GM21619 (cell line): ENCODE measurements at regions not wholly inside any gene's neighbourhood (a gene's known extent, or its start where the extent isn't known, plus 50 kb on each side); places are given as distances from the start of the nearest gene placed in this dataset.
"Not testable (repeated sequence)": the region's sequence is repeated elsewhere in the genome, so short reads cannot be mapped to it uniquely, and the experiment has no call there.

Source experiments
- ATAC-seq: cut with Tn5 transposase; IDR thresholded peaks from one replicate; pipeline ENCODE4 v1.9.1; 2021; ENCODE audit not compliant: unreplicated experiment

- ATAC-seq = no peak
Observed at GRCh38 chr12:68984796-68985573, 52.0 kb upstream of the CPM start.

GRCh38 chr12:68997526-68997925 is 64.6 kb upstream of the CPM start:
- not testable (repeated sequence) for ATAC-seq

- ATAC-seq = no peak
Observed at GRCh38 chr12:68998041-68998440, 65.1 kb upstream of the CPM start.

GRCh38 chr12:69000074-69000473 is 67.1 kb upstream of the CPM start:
- no peak for ATAC-seq

- ATAC-seq = no peak
Observed at GRCh38 chr12:69000540-69001243, 67.7 kb upstream of the CPM start.

- no peak for ATAC-seq
Observed at GRCh38 chr12:69001251-69001650, 68.3 kb upstream of the CPM start.

GRCh38 chr12:69002969-69003368 is 70.0 kb upstream of the CPM start:
- ATAC-seq = no peak

GRCh38 chr12:69003991-69004390 is 71.0 kb upstream of the CPM start:
- no peak for ATAC-seq

- ATAC-seq = no peak
Observed at GRCh38 chr12:69007101-69007854, 74.3 kb upstream of the CPM start.

- no peak for ATAC-seq
Observed at GRCh38 chr12:69007855-69008351, 74.9 kb upstream of the CPM start.

GRCh38 chr12:69008520-69008919 is 75.5 kb upstream of the CPM start:
- no peak for ATAC-seq

- ATAC-seq = no peak
Observed at GRCh38 chr12:69014047-69014446, 81.1 kb upstream of the CPM start.

GRCh38 chr12:69015017-69015416 is 82.0 kb upstream of the CPM start:
- no peak for ATAC-seq

GRCh38 chr12:69015831-69016230 is 82.9 kb upstream of the CPM start:
- no peak for ATAC-seq

- ATAC-seq = no peak
Observed at GRCh38 chr12:69019082-69019481, 86.1 kb upstream of the CPM start.

GRCh38 chr12:69019910-69020309 is 86.9 kb upstream of the CPM start:
- ATAC-seq = no peak

GRCh38 chr12:69022674-69023073 is 89.7 kb upstream of the CPM start:
- ATAC-seq = no peak

GRCh38 chr12:69023840-69024239 is 90.9 kb upstream of the CPM start:
- no peak for ATAC-seq

GRCh38 chr12:69024413-69024812 is 91.4 kb upstream of the CPM start:
- ATAC-seq = no peak

- ATAC-seq = no peak
Observed at GRCh38 chr12:69024907-69025306, 91.9 kb upstream of the CPM start.

- ATAC-seq = no peak
Observed at GRCh38 chr12:69026336-69026735, 93.4 kb upstream of the CPM start.
